ENCODE measurements at regions not wholly inside any gene's neighbourhood (a gene's known extent, or its start where the extent isn't known, plus 50 kb on each side); places are given as distances from the start of the nearest gene placed in this dataset.

GRCh38 chr13:85431720-85432119 lies 367.5 kb downstream of the SLITRK6 start:
- no peak for TF ChIP-seq FOXP2 (optimal IDR thresholded peaks at IDR 0.05; ENCODE audit: control extremely low read depth, extremely low read length, insufficient read depth)
- no peak for TF ChIP-seq POLR2AphosphoS5 (IDR thresholded peaks at IDR 0.05; ENCODE audit: borderline replicate concordance, low read depth, low read length)
